Neural progenitor cell (in vitro differentiated cells): ENCODE measurements at regions not wholly inside any gene's neighbourhood (a gene's known extent, or its start where the extent isn't known, plus 50 kb on each side); places are given as distances from the start of the nearest gene placed in this dataset.

Experiments
- EZH2 ChIP-seq: fragments of 200-600 bp; sonication (generic); IDR thresholded peaks from 2 replicates; pipeline ENCODE4 v1.6.1; 2017; ENCODE audit warnings: antibody characterized with exemption, mild to moderate bottlenecking, moderate library complexity
- EZH2phosphoT487 ChIP-seq: fragments of 200-600 bp; sonication (generic); IDR thresholded peaks from 2 replicates; pipeline ENCODE4 v1.6.1; 2017; ENCODE audit warnings: antibody characterized with exemption
- TF ChIP-seq, protein P1 (sequence below): fragments of 200-600 bp; sonication (generic); IDR thresholded peaks from 2 replicates; pipeline ENCODE4 v1.5.1; 2017; ENCODE audit warnings: antibody characterized with exemption, mild to moderate bottlenecking

DNA sequence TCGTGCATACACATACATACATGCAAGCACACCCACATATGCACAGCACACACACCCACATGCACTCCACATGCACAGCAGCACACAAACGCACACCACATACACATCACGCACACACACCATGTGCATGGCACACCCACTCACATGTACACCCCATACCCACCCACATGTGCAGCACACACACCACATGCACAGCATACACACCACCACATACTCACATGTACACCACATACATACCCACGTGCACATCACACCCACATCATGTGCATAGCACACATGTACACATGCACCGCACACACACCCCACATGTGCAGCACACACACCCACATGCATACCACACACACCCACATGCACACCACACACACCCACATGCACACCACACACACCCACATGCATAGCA is 132.0 kb upstream of the RGPD4 start:
- TF ChIP-seq, protein P1, sequence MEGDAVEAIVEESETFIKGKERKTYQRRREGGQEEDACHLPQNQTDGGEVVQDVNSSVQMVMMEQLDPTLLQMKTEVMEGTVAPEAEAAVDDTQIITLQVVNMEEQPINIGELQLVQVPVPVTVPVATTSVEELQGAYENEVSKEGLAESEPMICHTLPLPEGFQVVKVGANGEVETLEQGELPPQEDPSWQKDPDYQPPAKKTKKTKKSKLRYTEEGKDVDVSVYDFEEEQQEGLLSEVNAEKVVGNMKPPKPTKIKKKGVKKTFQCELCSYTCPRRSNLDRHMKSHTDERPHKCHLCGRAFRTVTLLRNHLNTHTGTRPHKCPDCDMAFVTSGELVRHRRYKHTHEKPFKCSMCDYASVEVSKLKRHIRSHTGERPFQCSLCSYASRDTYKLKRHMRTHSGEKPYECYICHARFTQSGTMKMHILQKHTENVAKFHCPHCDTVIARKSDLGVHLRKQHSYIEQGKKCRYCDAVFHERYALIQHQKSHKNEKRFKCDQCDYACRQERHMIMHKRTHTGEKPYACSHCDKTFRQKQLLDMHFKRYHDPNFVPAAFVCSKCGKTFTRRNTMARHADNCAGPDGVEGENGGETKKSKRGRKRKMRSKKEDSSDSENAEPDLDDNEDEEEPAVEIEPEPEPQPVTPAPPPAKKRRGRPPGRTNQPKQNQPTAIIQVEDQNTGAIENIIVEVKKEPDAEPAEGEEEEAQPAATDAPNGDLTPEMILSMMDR: no peak
- TF ChIP-seq EZH2phosphoT487 (no peak), EZH2 (no peak)
